Left colon (tissue), 2 donors: ENCODE measurements at regions not wholly inside any gene's neighbourhood (a gene's known extent, or its start where the extent isn't known, plus 50 kb on each side); places are given as distances from the start of the nearest gene placed in this dataset.

Source experiments
- ATAC-seq: fragments of 200-7000 bp; cut with Tn5 transposase; one replicate; pipeline ENCODE4 v1.9.1; 2020; ENCODE audit warnings: mild to moderate bottlenecking, moderate library complexity
- DNase-seq, 2 donors: peaks; one replicate each; pipeline ENCODE4 v3.0.0-alpha.2; 2020
- intact Hi-C, 2 donors: fragments of 100-400 bp; cut with DNase I in 1 of 2; cut with micrococcal nuclease in 1 of 2; formaldehyde crosslinking; loops; one replicate each; pipeline versions ENCODE4 v1.11.2 to v1.14.0; 2022; cut with DNase I, micrococcal nuclease
- donor health status: DM: no; HTN: no; CAD: no.
- donor health status: DM: yes; HTN: yes; CAD: no.

DNA sequence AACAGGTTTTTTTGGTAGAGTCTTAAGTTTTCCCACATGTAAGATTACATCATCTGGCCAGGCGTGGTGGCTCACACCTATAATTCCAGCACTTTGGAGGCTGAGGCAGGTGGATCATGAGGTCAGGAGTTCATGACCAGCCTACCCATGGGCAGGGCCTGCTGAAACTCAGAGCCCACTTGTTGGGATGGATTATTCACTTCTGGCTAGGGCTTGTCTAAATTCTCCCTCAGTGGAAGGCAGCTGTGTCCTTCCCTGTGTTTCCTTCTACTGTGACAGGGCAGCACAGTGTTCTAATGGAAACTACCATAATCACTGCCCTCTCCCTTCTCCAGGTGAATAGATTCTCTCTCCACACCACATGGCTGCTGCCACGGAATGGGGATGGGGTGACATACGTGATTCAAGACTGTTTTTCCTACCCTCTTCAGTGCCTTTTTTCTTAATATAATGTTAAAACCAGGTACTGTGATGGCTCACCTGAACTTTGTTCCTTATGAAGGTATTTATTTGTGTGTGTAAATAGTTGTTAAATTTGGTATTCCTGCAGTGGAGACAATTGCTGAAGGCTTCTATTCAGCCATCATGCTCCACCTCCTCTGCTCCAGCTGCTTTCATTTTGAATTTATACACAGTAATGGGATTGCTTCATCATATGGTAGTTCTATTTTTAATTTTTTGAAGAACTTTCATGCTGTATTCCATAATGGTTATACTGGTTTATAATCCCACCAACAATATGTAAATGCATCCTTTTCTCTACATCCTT lies 287.2 kb upstream of the HS3ST1 start:
- ATAC-seq = peak; percentile 80
- no peak for DNase-seq
- intact Hi-C loops = no loop called here

DNA sequence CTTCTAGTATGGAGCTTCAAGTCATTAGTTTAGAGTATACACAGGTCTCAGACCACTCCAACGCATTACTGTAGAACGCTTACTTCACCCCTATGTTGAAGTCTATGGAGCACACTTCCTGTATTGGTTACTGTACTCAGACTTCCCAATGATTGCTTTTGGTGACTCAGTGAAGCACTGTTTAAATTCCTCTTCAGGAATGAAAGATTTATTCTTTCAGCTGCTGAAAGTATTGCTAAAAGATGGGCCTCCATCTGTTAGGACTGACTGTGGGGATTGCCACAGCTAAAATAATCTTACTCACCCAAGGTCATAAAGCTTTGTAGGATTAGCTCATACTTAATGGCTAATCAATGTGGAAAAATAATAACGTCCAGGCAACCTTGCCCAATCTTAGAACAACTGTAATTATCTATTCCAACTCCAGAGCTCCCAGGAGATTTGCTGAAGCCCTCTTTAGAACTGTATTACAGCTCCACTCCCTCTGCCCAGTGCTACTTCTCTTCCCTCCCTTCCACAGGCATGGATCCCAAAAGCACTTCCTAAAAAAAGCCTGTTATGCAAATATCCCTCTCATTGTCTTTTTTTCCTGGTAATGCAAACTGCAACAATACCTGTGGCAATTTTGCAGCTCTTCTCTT lies 281.9 kb upstream of the HS3ST1 start:
- no peak for ATAC-seq
- no peak for DNase-seq
- intact Hi-C loops = no loop called here

DNA sequence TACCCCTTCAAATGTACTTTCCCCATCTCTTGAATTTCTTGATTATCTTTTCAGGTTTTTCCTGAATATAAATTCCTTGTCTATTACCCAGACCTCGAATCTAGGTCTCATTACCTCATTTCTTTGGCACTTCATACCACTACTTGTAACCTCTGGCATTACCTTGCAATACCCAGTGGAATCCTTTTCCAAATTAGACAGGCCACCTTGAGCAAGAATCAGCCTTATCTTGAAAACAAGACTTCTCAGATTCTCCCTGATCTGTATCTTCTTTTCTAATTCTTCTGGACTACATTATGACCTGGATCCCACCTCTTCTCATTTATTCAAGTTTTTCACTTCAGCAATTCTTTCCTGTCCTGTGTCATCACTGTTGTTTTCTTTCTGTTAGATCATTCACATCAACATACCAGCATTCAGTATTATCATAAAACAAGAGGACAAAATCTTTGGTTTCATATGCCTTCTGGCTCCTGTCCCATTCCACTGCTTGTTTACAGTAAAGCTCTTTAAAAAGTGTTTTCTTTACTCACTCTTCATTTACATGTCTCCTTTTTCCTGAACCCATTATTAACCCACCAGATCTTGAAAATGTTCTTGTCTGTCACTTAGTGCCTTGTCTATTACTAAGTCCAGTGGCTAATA lies 275.6 kb upstream of the HS3ST1 start:
- ATAC-seq (no peak), DNase-seq (no peak)
- intact Hi-C loops = no loop called here

DNA sequence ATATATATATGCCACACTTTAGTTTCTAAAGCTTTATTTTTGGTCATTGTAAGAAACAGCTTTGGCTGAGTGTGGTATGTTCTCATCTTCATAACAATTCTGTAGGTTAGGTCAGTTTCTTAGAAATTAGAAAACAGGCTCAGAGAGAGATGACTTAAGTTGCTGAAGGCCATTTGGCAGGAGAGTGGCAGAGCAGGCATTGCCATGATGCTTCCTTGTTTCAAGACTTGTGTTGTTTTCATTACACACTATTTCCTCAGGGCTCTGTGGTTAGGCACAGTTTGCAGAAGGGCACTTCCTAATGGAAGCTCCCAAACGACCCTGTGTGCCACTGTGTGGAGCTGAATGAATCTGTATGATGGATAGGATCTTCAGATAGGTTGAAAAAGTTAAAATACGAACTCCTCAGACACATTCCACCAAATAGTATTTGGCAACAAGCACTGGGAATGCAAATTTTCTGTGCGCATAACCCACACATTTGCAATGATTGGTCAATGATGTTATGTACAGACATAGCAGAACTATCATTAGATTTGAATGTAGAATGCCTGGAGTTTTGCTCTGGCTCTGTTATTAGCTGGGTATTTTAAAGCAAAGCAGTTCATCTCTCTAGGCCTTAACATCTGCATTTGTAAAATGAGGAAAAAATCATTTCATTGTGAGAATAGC lies 274.3 kb upstream of the HS3ST1 start:
- DNase-seq = no peak
- ATAC-seq = no peak
- intact Hi-C loops = no loop called here

DNA sequence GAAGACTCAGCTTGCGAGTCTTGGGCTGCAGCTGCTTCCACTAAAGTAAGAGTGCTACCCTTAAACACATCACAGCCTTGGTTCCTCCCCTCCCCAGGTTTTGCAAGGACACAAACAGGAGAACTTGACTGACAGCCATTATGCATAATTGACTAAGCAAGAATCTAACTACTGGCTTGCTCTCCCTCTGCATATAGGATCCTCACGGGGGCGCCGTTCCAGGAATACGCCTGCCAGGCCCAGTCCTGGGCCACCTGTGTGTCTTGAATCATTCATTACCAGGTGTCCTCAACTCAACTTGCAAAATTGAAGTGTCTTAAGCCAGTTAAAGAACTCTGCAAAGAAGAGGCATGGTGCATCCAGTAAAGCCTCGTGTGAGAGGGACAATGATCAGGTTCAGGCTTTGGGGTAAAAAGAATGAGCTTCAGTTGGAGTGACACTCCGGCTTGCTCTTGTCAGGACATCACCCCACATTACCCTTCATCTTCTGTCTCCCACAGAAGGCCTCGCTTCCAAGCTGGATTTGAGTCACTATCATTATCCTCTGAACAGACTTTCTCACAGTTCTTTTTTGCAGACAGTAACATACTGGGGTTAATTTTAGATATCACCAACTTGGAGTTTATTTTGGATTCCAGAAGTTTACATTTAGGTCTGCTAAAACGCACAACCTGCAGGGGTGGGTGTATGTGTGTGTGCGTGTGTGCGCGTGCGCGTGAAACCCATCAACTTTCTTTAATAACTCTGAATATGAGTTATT lies 273.5 kb upstream of the HS3ST1 start:
- intact Hi-C loops = no loop called here
- no peak for DNase-seq

DNA sequence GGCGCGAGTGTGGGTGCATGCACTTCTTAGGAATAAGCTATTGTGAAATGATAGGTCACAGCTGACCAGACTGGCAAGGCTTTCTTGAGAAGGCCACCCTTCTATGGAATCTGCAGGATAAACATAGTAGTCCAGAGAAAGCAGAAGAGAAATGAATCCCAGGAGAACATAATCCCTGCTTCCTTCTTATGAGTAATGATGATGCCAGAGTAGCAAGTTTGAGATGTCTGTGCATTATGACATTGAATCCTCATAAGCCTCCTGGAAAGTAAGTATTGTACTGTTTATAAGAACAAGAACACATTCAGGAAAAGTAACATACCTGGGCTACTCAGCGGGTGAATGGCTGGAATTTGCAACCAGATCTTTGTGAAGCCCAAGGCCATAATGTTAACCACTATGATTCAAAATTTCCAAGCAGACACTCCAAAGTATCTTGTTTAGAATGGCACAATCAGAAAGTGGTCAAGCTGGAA lies 272.1 kb upstream of the HS3ST1 start:
- DNase-seq (no peak), ATAC-seq (no peak)
- intact Hi-C loops = no loop called here

More for the DNA sequence above, 273.5 kb upstream of the HS3ST1 start:
- ATAC-seq = no peak

DNA sequence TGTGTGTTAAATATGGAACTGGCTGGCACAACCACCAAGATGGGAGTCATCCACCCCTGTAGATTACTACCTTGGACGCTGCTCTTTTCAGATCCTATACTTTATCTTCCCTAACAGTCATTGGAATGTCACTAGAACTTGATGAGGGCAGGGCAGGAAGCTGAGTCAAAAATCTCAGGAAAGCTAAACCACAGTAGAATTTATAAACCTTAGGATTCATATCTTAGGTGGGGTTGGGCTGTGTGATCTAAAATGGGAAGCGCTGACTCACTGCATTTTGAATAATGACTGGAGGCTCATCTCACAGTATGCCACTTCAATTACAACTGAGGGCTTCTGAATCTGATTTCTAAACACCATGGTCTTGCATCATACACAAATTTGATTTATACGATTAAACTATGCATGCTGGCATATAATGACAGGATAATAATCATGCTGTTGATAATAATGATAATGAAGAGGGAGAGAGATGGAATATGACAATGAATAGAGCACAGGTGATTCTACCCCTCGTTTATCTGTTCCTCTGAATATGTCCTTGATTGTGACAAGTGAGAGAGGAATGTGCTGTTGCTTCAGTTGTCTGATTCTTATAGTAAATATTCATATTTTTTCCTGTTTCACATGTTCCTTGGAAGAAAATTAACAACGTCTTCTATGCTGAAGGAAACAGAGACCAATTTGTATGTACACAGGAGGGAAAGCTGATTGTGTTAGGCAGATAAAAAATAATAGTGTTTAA lies 270.3 kb upstream of the HS3ST1 start:
- DNase-seq (no peak), ATAC-seq (no peak)
- intact Hi-C loops = no loop called here

DNA sequence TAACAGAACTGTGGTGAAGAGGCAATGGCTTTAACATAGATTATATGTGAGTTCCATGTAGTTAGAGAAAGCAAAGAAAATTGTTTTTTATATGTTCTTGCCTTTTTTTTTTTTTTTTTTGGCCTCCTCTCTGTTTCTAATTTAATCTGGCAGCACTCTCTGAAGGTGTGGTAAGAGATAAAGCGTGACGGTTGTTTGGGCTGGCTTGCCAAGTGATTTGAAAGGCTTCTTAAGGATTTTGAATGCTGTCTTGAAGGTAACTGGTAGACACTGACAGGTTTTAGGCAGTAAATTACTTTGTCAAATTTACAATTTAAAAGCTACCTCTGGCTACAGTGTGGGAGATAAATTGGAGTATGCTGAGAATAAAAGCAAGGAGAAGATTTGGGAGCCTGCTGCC lies 269.3 kb upstream of the HS3ST1 start:
- ATAC-seq = no peak
- DNase-seq = no peak
- intact Hi-C loops = no loop called here

DNA sequence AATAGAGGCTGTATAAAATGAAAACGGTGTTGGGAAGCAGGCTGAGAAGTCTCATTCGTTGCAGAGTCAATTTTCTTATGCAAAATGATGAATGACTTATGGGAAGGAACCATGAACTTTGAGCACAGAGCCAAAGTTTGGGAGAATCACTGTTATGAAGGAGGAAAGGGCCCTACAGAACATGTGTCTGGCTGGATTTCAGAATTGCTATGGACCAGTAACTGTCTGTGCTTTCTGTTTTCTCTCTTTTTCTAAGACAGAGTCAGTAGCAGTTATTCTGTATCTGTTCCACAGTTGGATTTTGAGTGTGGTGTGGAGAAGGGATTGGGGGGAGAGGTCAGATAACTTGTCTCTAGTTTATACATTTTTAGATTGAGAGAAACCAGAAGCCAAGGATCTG lies 265.0 kb upstream of the HS3ST1 start:
- no peak for ATAC-seq
- intact Hi-C loops = no loop called here
- DNase-seq = no peak

DNA sequence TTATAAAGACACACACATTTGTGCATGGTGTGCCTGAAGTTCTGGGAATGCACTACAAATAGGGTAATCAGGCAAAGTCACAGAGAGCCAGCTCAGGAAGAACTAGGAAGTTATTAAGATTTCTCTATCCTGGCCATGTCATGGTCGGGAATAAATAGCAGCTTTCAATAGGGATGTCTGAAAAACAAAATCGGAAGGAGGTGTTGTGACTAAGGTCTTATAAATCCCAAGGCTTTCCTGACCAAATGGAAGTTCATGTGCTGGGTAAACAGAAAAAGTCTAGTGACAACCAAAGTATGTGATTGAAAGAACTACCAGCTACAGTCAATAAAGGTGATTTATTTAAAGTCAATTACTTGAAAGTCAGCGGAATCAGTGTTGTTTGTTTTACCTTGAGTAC lies 262.5 kb upstream of the HS3ST1 start:
- DNase-seq (no peak), ATAC-seq (no peak)
- intact Hi-C loops = no loop called here

DNA sequence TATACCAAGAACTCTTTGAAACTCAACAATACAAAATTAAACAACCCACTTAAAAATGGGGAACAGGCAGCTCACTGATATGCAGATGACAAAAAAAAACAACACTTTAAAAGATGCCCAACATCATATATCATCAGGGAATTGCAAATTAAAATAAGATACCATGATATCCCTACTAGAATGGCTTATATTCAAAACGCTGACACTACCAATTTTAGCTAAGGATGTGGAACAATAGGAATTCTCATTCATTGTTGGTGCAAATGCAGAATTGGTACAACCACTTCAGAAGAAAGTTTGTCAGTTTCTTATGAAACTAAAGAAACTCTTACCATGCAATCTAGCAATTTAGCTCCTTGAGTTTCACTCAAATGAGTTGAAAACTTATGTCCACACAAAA lies 259.0 kb upstream of the HS3ST1 start:
- intact Hi-C loops = no loop called here
- no peak for ATAC-seq
- no peak for DNase-seq

DNA sequence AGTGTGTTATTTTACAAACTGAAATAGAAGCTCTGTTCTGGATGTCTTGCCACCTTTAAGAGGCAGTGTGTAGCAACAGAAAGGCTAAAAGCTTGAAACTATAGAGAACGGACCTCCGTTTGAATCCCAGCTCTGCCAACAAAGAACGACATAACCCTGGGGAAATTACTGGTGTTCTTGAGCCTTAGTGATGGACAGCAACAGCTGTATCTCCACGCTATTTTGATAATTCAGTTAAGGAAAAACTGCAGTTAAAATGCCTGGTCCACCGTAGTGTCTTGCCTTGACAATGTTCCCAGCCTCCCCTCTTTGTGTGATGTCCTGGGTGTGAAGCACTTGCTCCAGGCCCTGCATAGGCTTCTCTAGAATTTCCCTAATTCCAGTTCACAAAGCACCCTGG lies 256.8 kb upstream of the HS3ST1 start:
- intact Hi-C loops = no loop called here
- no peak for DNase-seq
- no peak for ATAC-seq

DNA sequence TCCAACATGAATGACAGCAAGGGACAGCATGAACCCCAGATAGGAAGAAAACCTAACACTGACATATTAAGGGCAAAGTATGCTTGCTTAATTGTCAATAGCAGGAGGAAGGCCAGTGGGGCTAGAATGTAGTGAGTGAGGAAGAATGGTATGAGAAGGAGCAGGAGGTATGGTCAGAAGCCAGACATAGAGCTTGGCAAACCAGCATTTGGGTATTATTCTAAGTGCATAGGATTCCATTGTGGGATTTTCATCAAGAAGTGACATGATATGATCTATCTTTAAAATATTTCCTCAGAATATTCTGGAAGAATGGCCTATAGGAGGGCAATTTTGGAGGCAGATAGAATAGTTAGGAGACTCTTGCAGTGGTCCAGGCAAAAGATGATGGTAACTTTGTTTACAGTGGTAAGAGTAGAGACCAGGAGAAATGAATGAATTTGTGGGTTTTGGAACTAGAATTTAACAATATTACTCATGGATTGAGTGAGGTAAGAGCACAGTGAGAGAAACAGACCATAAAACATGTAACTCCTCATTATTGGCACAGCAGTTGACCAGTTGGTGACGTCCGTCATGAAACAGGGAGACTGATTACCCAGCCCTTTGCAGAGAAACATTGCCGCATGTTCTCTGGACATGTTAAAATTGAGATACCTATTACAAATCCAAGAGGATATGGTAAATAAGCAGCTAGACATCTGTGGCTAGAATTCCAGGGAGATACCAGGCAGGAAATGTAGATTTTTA lies 246.5 kb upstream of the HS3ST1 start:
- intact Hi-C loops = no loop called here
- DNase-seq (no peak), ATAC-seq (no peak)

DNA sequence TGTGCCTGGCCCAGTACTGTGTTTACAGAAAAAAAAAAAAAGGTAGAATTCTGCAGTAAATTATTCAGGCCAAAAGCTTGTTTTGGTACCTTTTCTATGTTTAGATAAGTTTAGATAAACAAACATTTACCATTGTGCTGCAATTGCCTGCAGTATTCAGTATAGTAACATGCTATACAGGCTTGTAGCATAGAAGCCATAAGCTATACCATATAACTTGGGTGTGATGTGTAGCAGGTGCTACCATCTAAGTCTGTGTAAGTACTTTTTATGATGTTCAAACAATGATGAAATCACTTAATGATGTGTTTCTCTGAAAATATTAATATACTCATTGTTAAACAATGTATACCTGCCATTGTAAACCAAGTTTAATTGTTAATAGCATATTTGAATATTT lies 241.6 kb upstream of the HS3ST1 start:
- intact Hi-C loops = no loop called here
- ATAC-seq = peak; percentile 74
- no peak for DNase-seq

DNA sequence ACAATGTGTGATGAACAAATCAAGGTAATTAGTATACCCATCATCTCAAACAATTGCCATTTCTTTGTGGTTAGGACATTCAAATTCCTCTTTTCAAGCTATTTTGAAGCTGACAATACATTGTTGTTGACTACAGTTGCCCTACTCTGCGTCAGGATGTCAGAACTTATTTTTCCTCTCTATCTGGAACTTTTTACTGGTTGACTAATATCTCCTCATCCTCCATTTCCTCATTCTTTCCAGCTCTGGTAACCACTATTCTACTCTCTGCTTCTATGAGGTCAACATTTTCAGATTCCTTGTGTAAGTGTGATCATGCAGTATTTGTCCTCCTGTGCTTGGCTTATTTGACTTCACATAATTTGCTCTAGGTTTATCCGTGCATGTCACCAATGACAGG lies 240.5 kb upstream of the HS3ST1 start:
- intact Hi-C loops = no loop called here

DNA sequence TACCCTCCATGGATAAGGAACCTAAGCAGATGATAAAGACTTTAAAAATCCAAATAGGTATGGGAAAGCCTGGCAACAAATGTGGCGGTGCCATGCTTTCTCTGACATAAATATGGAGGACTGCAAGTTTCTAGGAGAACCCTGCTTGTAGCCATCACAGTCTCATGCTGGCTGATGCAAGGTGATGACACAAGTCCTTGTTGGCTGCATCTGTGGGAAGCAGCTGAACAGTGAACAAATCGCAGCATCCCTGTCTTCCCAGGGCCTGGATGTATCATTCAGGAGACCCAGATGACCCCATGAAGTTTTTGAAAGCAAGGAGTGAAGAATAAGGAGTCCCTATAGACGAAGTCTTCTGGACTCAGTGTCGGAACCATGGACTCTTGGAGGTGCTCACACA lies 234.4 kb upstream of the HS3ST1 start:
- intact Hi-C loops = no loop called here
- no peak for ATAC-seq
- no peak for DNase-seq

More for the DNA sequence above, 240.5 kb upstream of the HS3ST1 start:
- DNase-seq (no peak), ATAC-seq (no peak)

DNA sequence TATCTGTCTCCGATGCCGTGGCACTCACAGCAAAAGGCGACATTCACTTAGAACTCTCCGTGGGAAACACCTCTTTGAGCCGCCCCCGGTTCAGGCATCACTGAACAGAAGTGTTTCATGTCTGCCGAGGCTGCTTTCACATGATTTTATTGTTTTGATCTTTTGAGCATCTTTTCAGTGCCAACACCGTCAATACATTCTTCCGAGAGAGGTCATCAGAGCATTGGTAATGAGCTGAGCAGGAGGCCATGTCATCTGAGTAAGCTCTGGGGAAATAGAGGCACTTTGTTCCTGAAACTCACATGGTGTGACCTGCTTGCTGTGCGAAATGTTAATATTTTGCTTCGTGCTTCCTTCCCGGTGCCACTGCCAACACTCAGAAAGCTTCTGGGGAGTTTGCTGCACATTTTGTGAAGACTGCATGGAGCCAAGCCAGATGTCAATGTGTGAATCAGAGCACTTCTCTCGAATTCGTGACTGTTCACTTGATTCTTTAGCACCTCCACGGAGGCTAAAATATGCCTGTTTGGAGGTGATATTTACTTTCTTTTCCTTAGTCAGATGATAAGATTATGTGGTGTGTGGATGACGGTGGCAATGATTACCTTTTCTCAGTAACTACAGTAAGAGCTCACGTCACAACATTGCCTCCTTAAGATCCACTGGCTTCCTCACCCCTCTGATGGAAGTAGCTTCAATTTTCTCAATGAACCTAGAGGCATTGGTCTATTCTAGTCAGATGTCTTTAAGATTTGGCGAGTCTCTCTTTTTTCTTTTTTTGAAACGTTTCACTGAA lies 222.3 kb upstream of the HS3ST1 start:
- DNase-seq (no peak), ATAC-seq (no peak)
- intact Hi-C loops = no loop called here
